Activated T-helper 1 cell treated with anti-CD3 and anti-CD28 coated beads, Interleukin-12 subunit alpha, Interleukin-12 subunit beta, Interleukin-2, Interleukin-4 antibody, amounts not matched to agents 30 ng/mL and 10 ng/mL and 1 ng/mL, durations not matched to agents 14 hours and 24 hours and 36 hours (primary cell): ENCODE measurements at regions not wholly inside any gene's neighbourhood (a gene's known extent, or its start where the extent isn't known, plus 50 kb on each side); places are given as distances from the start of the nearest gene placed in this dataset.

Experiments used
- DNase-seq: peaks from one replicate; pipeline ENCODE4 v3.0.0; 2021; ENCODE audit warnings: low spot score
- H3K27ac Mint-ChIP-seq: one replicate; pipeline ENCODE4 v1.8.0; 2021; ENCODE audit warnings: mild to moderate bottlenecking, mixed read lengths
- H3K27me3 Mint-ChIP-seq: one replicate; pipeline ENCODE4 v1.8.0; 2022; ENCODE audit warnings: mild to moderate bottlenecking, moderate library complexity, mixed read lengths; ENCODE audit not compliant: insufficient read depth
- H3K36me3 Mint-ChIP-seq: one replicate; pipeline ENCODE4 v1.8.0; 2021; ENCODE audit warnings: low read depth, mixed read lengths
- H3K4me1 Mint-ChIP-seq: one replicate; pipeline ENCODE4 v1.8.0; 2021; ENCODE audit warnings: low read depth, mixed read lengths
- H3K4me3 Mint-ChIP-seq: one replicate; pipeline ENCODE4 v1.8.0; 2021; ENCODE audit warnings: mild to moderate bottlenecking, moderate library complexity, mixed read lengths
- H3K9me3 Mint-ChIP-seq: one replicate; pipeline ENCODE4 v1.8.0; 2021; ENCODE audit warnings: mixed read lengths
- intact Hi-C: fragments of 100-400 bp; cut with micrococcal nuclease; formaldehyde crosslinking; loops from one replicate; pipeline ENCODE4 v1.15.1; 2024

DNA sequence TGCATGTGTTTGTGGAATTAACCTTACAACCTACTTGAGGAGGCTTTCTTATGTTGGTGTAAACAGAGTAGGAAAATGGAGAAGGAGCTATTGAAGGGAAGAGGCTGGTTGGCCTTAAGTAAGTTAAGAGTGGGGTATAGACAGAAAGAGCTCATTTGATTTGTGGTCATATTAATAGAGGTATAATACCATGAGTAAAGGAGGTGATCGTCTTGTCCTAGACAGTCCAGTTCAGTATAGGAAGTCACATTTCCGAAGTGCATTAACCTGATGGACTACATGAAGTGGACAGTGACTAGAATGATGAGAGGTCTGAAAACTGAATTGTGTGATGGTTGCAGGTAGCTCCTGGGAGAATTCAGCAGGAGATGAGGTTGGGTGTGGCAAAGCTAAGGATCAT, 215.4 kb upstream of the ZC3H12A start:
- Mint-ChIP-seq H3K27me3 (peaks cover 13% of the 10 kb centered on the region), H3K9me3 (no peaks in the 10 kb centered on the region), H3K27ac (no peak overlapping the region), H3K4me3 (no peak overlapping the region), H3K4me1 (no peaks in the 10 kb centered on the region), H3K36me3 (no peaks in the 10 kb centered on the region)
- intact Hi-C loops = no loop called here
- DNase-seq = no peak

DNA sequence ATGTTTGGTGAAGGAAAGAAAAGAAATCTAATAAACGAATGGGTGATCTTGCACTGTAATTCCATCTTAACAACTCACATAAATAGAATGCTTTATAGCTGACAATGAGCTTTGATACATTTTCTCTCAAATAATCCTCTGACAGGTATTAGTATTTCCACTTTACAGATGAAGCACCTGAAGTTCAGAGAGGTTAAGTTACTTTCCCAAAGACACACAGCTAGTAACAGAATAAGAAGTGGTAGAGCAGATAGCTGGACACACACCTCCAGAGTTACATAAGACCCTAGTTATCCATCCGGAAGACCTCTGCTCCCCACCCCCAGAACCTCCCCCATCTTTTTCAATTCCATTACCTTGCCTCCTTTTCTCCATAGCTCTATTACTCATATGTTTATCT, 213.3 kb upstream of the ZC3H12A start:
- Mint-ChIP-seq H3K27ac (no peak overlapping the region), H3K27me3 (peaks cover 4% of the 10 kb centered on the region), H3K36me3 (no peaks in the 10 kb centered on the region), H3K4me1 (no peaks in the 10 kb centered on the region), H3K4me3 (no peak overlapping the region), H3K9me3 (no peaks in the 10 kb centered on the region)
- intact Hi-C loops = no loop called here
- DNase-seq = no peak

DNA sequence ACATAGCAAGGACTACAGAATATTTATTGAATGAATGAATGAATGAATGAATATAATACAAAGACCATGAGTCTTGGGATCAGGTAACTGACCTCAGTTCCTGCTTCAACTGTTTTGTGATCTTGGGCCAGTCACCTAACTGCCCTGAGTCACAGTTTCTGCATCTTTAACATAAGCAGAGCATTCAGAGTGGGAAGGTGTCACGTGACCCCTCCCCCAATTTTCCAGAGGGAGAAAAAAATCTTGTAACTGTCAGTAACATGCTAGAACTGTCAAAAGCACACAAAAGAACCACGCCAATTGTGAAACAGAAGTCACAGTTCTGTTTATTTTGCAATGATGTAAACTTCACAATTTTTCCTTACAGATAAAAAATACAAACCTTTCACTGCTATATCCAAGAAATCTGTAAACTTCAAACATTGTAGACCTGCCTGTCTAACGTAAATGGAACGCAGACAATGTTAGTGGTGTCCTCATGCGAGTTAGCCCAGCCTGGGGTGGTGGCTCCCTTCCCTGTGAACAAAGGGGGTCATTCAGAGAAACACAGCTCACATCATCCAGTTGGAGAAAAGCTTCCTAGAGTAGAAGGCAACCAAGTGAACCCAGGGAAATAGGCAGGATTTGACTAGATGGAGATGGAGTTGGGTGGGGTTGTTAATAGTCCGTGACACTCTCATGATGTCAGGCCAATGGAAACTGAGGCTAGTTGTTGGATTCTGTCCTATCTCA, 211.8 kb upstream of the ZC3H12A start:
- intact Hi-C loops = no loop called here
- H3K9me3 Mint-ChIP-seq = no peaks in the 10 kb centered on the region
- no peaks in the 10 kb centered on the region for H3K4me1 Mint-ChIP-seq
- H3K27me3 Mint-ChIP-seq = no peaks in the 10 kb centered on the region
- H3K27ac Mint-ChIP-seq = no peak overlapping the region
- no peaks in the 10 kb centered on the region for H3K36me3 Mint-ChIP-seq
- no peak for DNase-seq
- H3K4me3 Mint-ChIP-seq = no peak overlapping the region

- intact Hi-C loops = no loop called here
- Mint-ChIP-seq H3K36me3 (no peaks in the 10 kb centered on the region), H3K27ac (no peak overlapping the region), H3K4me3 (no peak overlapping the region), H3K9me3 (no peaks in the 10 kb centered on the region), H3K4me1 (no peaks in the 10 kb centered on the region), H3K27me3 (no peaks in the 10 kb centered on the region)
- DNase-seq = no peak
Measured at GRCh38 chr1:37265156-37265555, 209.2 kb upstream of the ZC3H12A start.

DNA sequence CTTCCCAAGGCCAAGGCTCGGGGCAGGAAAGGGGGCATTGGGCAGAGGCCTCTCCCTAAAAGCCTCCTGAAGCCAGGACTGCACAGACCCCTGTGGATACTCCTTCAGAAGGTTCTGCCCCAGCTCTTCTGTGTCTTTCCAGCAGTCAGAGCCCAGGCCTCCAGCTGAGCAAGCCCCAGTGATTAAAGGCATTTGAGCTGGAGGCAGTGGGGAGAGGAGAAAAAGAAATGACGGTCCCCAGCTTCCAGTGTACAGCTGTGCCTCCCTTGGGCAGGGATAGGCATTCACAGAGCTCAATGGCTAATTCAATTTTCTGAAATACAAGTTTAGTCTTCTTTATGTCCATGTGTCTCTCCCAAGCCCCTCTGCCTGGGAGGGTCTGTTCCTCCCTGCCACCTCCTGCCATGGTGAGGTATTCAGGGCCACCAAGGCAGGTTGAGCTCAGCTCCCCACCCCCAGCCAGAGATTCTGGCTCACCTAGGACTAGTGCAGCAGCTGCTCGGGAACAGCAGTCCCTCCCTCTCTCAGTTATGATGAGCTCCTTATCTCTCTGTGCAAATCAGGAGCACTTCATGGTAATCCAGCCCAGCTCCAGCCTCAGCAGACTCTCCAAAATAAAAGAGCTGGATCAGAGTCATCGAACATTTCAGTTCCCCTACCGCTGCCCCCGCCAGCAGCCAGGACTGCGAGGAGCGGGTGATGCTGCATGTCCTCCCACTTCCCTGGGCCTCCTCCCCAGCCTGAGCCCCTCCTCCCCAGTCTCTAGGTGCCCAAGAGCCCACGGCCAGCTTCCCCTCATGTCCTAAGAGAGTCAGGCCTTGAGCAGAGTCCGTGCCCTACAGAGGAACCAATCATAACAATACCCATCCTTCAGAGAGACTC, 208.4 kb upstream of the ZC3H12A start:
- H3K27ac Mint-ChIP-seq = no peak overlapping the region
- no peaks in the 10 kb centered on the region for H3K4me1 Mint-ChIP-seq
- no peak for DNase-seq
- intact Hi-C loops = no loop called here
- no peaks in the 10 kb centered on the region for H3K9me3 Mint-ChIP-seq
- H3K4me3 Mint-ChIP-seq = no peak overlapping the region
- no peaks in the 10 kb centered on the region for H3K36me3 Mint-ChIP-seq
- no peaks in the 10 kb centered on the region for H3K27me3 Mint-ChIP-seq

DNA sequence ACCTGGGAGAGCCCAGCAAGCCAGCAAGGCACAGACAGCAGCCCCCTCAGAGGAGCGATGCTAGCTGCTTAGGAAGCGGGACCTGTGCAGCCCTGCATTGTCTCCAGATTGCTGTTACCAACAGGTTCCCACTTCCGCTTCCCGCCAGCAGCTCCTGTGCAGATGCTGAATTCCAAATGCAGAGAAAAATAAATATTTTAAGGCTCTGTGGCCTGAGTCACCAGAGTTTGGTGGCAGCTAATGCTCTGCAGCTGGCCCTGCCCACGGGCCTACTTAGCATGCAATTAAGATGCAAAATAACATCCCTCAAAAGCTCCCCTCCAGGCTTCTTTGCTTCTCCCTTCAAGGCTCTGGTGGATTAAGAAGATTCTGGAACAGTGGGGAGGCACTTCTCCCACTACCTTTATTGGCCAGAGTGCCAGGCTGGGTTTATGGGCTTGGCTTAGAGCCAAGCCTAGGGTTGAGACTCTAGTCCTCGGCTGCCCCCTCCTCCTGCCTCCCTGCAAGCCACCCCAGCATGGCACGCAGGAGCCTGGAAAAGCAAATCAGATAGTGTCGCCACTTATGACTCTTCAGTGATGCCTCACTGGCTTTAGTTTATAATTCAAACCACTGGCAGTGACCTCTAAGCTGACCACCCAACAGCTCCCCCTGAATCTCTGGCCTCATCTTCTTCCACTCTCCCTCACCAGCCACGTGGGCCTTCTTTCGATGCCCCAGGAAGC, 207.1 kb upstream of the ZC3H12A start:
- H3K27me3 Mint-ChIP-seq = no peaks in the 10 kb centered on the region
- H3K4me1 Mint-ChIP-seq = no peaks in the 10 kb centered on the region
- no peak overlapping the region for H3K4me3 Mint-ChIP-seq
- H3K36me3 Mint-ChIP-seq = no peaks in the 10 kb centered on the region
- no peak for DNase-seq
- H3K9me3 Mint-ChIP-seq = no peaks in the 10 kb centered on the region
- H3K27ac Mint-ChIP-seq = no peak overlapping the region
- intact Hi-C loops = no loop called here

DNA sequence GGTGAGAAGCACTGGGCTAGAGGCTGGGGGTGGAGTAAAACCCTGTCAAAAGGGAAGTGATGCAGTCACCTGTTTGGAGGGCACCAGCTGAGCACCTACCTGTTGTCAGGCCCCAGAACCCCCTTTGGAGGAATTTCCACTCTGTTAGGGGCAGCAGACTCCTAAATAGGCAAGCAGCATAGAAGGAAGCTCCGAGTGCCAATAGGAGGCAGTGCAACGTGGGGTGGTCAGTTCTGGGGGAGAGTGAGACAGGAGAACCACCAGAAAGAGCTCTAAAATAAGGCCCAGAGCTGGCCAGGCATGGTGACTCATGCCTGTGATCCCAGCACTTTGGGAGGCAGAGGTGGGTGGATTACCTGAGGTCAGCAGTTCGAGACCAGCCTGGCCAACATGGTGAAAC, 203.7 kb upstream of the ZC3H12A start:
- intact Hi-C loops = no loop called here
- Mint-ChIP-seq H3K27ac (no peak overlapping the region), H3K27me3 (no peaks in the 10 kb centered on the region), H3K4me1 (no peaks in the 10 kb centered on the region), H3K36me3 (no peaks in the 10 kb centered on the region), H3K9me3 (no peaks in the 10 kb centered on the region), H3K4me3 (no peak overlapping the region)
- DNase-seq = no peak

GRCh38 chr1:37272626-37273025, 201.8 kb upstream of the ZC3H12A start:
- H3K4me3 Mint-ChIP-seq = no peak overlapping the region
- intact Hi-C loops = no loop called here
- no peaks in the 10 kb centered on the region for H3K9me3 Mint-ChIP-seq
- no peaks in the 10 kb centered on the region for H3K27me3 Mint-ChIP-seq
- no peaks in the 10 kb centered on the region for H3K36me3 Mint-ChIP-seq
- no peak for DNase-seq
- H3K27ac Mint-ChIP-seq = no peak overlapping the region
- H3K4me1 Mint-ChIP-seq = no peaks in the 10 kb centered on the region

GRCh38 chr1:37274486-37274885, 199.9 kb upstream of the ZC3H12A start:
- DNase-seq = no peak
- Mint-ChIP-seq H3K27me3 (no peaks in the 10 kb centered on the region), H3K4me1 (no peaks in the 10 kb centered on the region), H3K4me3 (no peak overlapping the region), H3K36me3 (no peaks in the 10 kb centered on the region), H3K9me3 (no peaks in the 10 kb centered on the region), H3K27ac (no peak overlapping the region)
- intact Hi-C loops = no loop called here

DNA sequence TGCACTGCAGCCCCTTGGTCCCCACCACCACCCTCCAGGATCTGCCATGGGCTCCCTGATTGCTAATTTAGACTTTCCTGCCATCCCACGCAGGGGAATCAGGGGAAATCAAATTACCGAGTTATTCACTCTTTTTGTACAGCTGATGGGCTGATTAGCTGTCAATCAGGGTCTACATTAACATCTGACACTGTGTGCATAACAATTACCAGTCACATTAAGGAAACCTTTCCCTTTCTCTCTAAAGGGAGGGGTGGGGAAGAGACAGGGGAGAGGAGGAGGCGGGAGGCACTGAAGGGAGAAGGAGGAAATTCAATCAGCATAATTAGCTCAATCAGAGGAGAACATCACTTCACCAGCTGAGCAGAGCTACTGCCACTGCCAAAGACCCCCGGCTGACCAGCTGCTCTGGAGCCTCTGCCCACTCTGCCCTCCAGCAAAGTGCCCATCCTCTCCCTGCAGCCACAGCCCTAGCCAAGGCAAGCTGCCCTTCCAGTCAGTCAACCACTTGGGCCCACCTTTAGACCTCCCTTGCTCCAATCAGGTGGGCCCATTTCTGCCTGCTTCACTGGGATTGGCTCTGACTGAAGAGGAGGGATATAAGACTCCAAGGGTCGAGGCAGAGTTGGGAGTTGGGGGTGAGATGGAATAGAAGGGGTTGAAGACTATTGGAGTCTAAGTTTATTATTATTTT, 199.3 kb upstream of the ZC3H12A start:
- Mint-ChIP-seq H3K9me3 (no peaks in the 10 kb centered on the region), H3K27ac (no peak overlapping the region), H3K4me1 (no peaks in the 10 kb centered on the region), H3K4me3 (no peak overlapping the region), H3K36me3 (no peaks in the 10 kb centered on the region), H3K27me3 (no peaks in the 10 kb centered on the region)
- intact Hi-C loops = no loop called here
- no peak for DNase-seq

GRCh38 chr1:37277366-37277765, 197.0 kb upstream of the ZC3H12A start:
- no peaks in the 10 kb centered on the region for H3K9me3 Mint-ChIP-seq

GRCh38 chr1:37281354-37281753, 193.0 kb upstream of the ZC3H12A start:
- intact Hi-C loops = no loop called here
- Mint-ChIP-seq H3K4me1 (no peaks in the 10 kb centered on the region), H3K36me3 (no peaks in the 10 kb centered on the region), H3K9me3 (no peaks in the 10 kb centered on the region), H3K4me3 (no peak overlapping the region), H3K27me3 (no peaks in the 10 kb centered on the region), H3K27ac (no peak overlapping the region)
- no peak for DNase-seq

More at GRCh38 chr1:37277366-37277765, 197.0 kb upstream of the ZC3H12A start:
- intact Hi-C loops = no loop called here
- H3K4me3 Mint-ChIP-seq = no peak overlapping the region
- no peaks in the 10 kb centered on the region for H3K4me1 Mint-ChIP-seq
- no peak for DNase-seq
- no peak overlapping the region for H3K27ac Mint-ChIP-seq
- H3K36me3 Mint-ChIP-seq = no peaks in the 10 kb centered on the region
- no peaks in the 10 kb centered on the region for H3K27me3 Mint-ChIP-seq
